ENCODE measurements at regions not wholly inside any gene's neighbourhood (a gene's known extent, or its start where the extent isn't known, plus 50 kb on each side); places are given as distances from the start of the nearest gene placed in this dataset.

- TF ChIP-seq, protein P1, sequence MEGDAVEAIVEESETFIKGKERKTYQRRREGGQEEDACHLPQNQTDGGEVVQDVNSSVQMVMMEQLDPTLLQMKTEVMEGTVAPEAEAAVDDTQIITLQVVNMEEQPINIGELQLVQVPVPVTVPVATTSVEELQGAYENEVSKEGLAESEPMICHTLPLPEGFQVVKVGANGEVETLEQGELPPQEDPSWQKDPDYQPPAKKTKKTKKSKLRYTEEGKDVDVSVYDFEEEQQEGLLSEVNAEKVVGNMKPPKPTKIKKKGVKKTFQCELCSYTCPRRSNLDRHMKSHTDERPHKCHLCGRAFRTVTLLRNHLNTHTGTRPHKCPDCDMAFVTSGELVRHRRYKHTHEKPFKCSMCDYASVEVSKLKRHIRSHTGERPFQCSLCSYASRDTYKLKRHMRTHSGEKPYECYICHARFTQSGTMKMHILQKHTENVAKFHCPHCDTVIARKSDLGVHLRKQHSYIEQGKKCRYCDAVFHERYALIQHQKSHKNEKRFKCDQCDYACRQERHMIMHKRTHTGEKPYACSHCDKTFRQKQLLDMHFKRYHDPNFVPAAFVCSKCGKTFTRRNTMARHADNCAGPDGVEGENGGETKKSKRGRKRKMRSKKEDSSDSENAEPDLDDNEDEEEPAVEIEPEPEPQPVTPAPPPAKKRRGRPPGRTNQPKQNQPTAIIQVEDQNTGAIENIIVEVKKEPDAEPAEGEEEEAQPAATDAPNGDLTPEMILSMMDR (IDR thresholded peaks at IDR 0.05; ENCODE audit: low read depth, low read length) = no peak
- Histone ChIP-seq H3K4me3 (no peak overlapping the region), H3K36me3 (no peaks in the 10 kb centered on the region), H3K4me1 (ENCODE audit: low read depth) (no peaks in the 10 kb centered on the region), H3K27ac (no peak overlapping the region), H3K27me3 (no peaks in the 10 kb centered on the region), H3K9me3 (ENCODE audit: low read depth) (no peaks in the 10 kb centered on the region)
- DNase-seq (ENCODE audit: low read depth in 1 of 2, low spot score in 1 of 2) = peak in 1 of 2 donors; percentile 20
Measured at GRCh38 chr12:87618199-87618598, 411.0 kb downstream of the C12orf50 start.

GRCh38 chr12:87612996-87613395 is 416.2 kb downstream of the C12orf50 start:
- no peak for DNase-seq (ENCODE audit: low read depth in 1 of 2, low spot score in 1 of 2)
- TF ChIP-seq, protein P1 (IDR thresholded peaks at IDR 0.05; ENCODE audit: low read depth, low read length) = no peak
- Histone ChIP-seq H3K27ac (no peak overlapping the region), H3K9me3 (ENCODE audit: low read depth) (no peaks in the 10 kb centered on the region), H3K4me3 (no peak overlapping the region), H3K4me1 (ENCODE audit: low read depth) (no peaks in the 10 kb centered on the region), H3K36me3 (no peaks in the 10 kb centered on the region), H3K27me3 (no peaks in the 10 kb centered on the region)

DNA sequence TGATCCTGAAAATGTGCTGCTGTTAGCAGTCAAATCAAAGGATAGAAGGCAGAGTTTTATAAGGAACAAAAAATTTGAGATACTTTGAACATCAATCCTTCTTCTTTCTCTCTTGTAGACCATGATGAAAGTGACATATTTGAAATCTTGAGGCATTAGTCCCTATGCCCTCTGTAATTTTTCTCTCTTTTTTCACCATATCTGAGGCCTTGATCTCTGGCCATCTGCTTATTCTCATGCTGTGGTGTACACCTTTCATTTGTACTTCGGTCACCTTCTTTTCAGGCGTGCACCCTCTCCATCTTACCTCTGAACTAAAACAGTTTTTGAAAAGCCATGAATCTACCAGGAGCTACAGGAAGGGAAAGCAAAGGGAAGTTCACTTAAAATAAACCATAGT is 420.9 kb downstream of the C12orf50 start:
- no peaks in the 10 kb centered on the region for H3K9me3 ChIP-seq (ENCODE audit: low read depth)
- TF ChIP-seq, protein P1 (IDR thresholded peaks at IDR 0.05; ENCODE audit: low read depth, low read length) = no peak

GRCh38 chr12:87603727-87604126 is 425.5 kb downstream of the C12orf50 start:
- Histone ChIP-seq H3K27ac (no peak overlapping the region), H3K9me3 (ENCODE audit: low read depth) (no peaks in the 10 kb centered on the region), H3K27me3 (no peaks in the 10 kb centered on the region), H3K4me3 (no peak overlapping the region), H3K36me3 (no peaks in the 10 kb centered on the region), H3K4me1 (ENCODE audit: low read depth) (no peaks in the 10 kb centered on the region)
- no peak for DNase-seq (ENCODE audit: low read depth in 1 of 2, low spot score in 1 of 2)
- TF ChIP-seq, protein P1 (IDR thresholded peaks at IDR 0.05; ENCODE audit: low read depth, low read length) = no peak

More for the DNA sequence above, 420.9 kb downstream of the C12orf50 start:
- DNase-seq (ENCODE audit: low read depth in 1 of 2, low spot score in 1 of 2) = no peak
- no peak overlapping the region for H3K27ac ChIP-seq
- no peak overlapping the region for H3K4me3 ChIP-seq
- no peaks in the 10 kb centered on the region for H3K27me3 ChIP-seq
- H3K4me1 ChIP-seq (ENCODE audit: low read depth) = no peaks in the 10 kb centered on the region
- H3K36me3 ChIP-seq = no peaks in the 10 kb centered on the region

GRCh38 chr12:87599459-87599858 is 429.7 kb downstream of the C12orf50 start:
- Histone ChIP-seq H3K36me3 (no peaks in the 10 kb centered on the region), H3K27me3 (no peaks in the 10 kb centered on the region), H3K4me3 (no peak overlapping the region), H3K27ac (no peak overlapping the region), H3K4me1 (ENCODE audit: low read depth) (no peaks in the 10 kb centered on the region), H3K9me3 (ENCODE audit: low read depth) (no peaks in the 10 kb centered on the region)
- TF ChIP-seq, protein P1 (IDR thresholded peaks at IDR 0.05; ENCODE audit: low read depth, low read length) = no peak
- no peak for DNase-seq (ENCODE audit: low read depth in 1 of 2, low spot score in 1 of 2)

DNA sequence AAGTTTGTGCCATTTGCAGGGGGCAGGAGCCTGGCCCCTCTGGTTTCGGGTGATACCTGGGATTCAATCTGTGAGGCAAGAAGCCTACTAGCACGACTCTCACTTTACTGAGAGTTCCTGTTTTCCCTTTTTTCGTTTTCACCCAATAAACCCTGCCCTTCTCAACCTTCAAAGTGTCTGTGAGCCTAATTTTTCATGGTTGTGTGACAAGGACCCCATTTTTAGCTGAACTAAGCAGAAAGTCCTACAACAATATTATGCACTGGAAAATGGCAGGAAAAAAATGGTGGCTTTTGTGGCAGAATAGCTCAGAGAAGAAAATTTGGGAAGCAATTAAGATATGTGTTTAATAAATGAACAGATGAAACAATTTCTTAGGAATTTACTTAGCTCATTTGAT is 432.1 kb downstream of the C12orf50 start:
- Histone ChIP-seq H3K9me3 (ENCODE audit: low read depth) (no peaks in the 10 kb centered on the region), H3K36me3 (no peaks in the 10 kb centered on the region), H3K27me3 (no peaks in the 10 kb centered on the region), H3K27ac (no peak overlapping the region), H3K4me3 (no peak overlapping the region), H3K4me1 (ENCODE audit: low read depth) (no peaks in the 10 kb centered on the region)
- TF ChIP-seq, protein P1 (IDR thresholded peaks at IDR 0.05; ENCODE audit: low read depth, low read length) = no peak
- DNase-seq (ENCODE audit: low read depth in 1 of 2, low spot score in 1 of 2) = no peak
